ENCODE measurements at regions not wholly inside any gene's neighbourhood (a gene's known extent, or its start where the extent isn't known, plus 50 kb on each side); places are given as distances from the start of the nearest gene placed in this dataset.

GRCh38 chr6:150689900-150690590 is 90.4 kb downstream of the PLEKHG1 start (continued):
- no peak for TF ChIP-seq E2F5 (CRISPR knock-in tag; IDR thresholded peaks at IDR 0.05)
- TF ChIP-seq USF1 (CRISPR knock-in tag; IDR thresholded peaks at IDR 0.05): no peak
- no peak for TF ChIP-seq RELA (CRISPR knock-in tag; IDR thresholded peaks at IDR 0.05; ENCODE audit: borderline replicate concordance)
- no peak for TF ChIP-seq ZNF425 (CRISPR knock-in tag; conservative IDR thresholded peaks at IDR 0.05)

- ChIA-PET CTCF (interaction anchor here (1.1 kb wide), 1 partner anchor 127 kb away, joined by 3 read pairs; no protein-coding TSS in a partner anchor), POLR2A (no interaction called here)
- H3K9me3 Mint-ChIP-seq: peaks cover 4% of the 10 kb centered on the region
- no peaks in the 10 kb centered on the region for H3K27me3 Mint-ChIP-seq (ENCODE audit: low read depth)
- ATAC-seq (no peak), DNase-seq (ENCODE audit: low spot score) (no peak)
- H3K4me1 Mint-ChIP-seq: 0 out of 2 replicates have a peak, but pooled peaks cover 3% of the 10 kb centered on the region
- H3K36me3 Mint-ChIP-seq: no peaks in the 10 kb centered on the region
- H3K27ac Mint-ChIP-seq: no peak overlapping the region
- no peak overlapping the region for H3K4me3 Mint-ChIP-seq
- TF ChIP-seq KAT7 (CRISPR knock-in tag; IDR thresholded peaks at IDR 0.05; ENCODE audit: borderline replicate concordance) (no peak), NR3C1 (CRISPR knock-in tag; conservative IDR thresholded peaks at IDR 0.05; ENCODE audit: low read depth) (no peak), USF1 (CRISPR knock-in tag; IDR thresholded peaks at IDR 0.05) (no peak), PREB (CRISPR knock-in tag; IDR thresholded peaks at IDR 0.05; ENCODE audit: borderline replicate concordance) (no peak), MAX (CRISPR knock-in tag; IDR thresholded peaks at IDR 0.05) (no peak), ETV6 (CRISPR knock-in tag; IDR thresholded peaks at IDR 0.05) (no peak), NR2C2 (CRISPR knock-in tag; IDR thresholded peaks at IDR 0.05) (no peak), ZNF281 (CRISPR knock-in tag; IDR thresholded peaks at IDR 0.05) (no peak), ELF4 (CRISPR knock-in tag; IDR thresholded peaks at IDR 0.05; ENCODE audit: low read depth) (no peak), ZNF317 (CRISPR knock-in tag; IDR thresholded peaks at IDR 0.05; ENCODE audit: borderline replicate concordance, low read depth) (no peak), HMGA2 (CRISPR knock-in tag; IDR thresholded peaks at IDR 0.05) (no peak), EMX1 (CRISPR knock-in tag; IDR thresholded peaks at IDR 0.05) (no peak), PRDM15 (CRISPR knock-in tag; IDR thresholded peaks at IDR 0.05) (no peak), ATF3 (CRISPR knock-in tag; conservative IDR thresholded peaks at IDR 0.05) (no peak), ZBTB43 (CRISPR knock-in tag; IDR thresholded peaks at IDR 0.05) (no peak), FOXP1 (CRISPR knock-in tag; IDR thresholded peaks at IDR 0.05; ENCODE audit: borderline replicate concordance) (no peak), E2F5 (CRISPR knock-in tag; IDR thresholded peaks at IDR 0.05) (no peak)
Observed at GRCh38 chr6:150690681-150691080, 91.0 kb downstream of the PLEKHG1 start.
